ENCODE measurements at regions not wholly inside any gene's neighbourhood (a gene's known extent, or its start where the extent isn't known, plus 50 kb on each side); places are given as distances from the start of the nearest gene placed in this dataset.
"Not testable (repeated sequence)": the region's sequence is repeated elsewhere in the genome, so short reads cannot be mapped to it uniquely, and the experiment has no call there.

- DNase-seq, result no peak
These were observed 285.8 kb upstream of the RASA1 start for GRCh38 chr5:86981898-86982297.

GRCh38 chr5:86983208-86983607, 284.5 kb upstream of the RASA1 start:
- DNase-seq, result no peak

GRCh38 chr5:86986837-86987236, 280.8 kb upstream of the RASA1 start:
- DNase-seq, result no peak

- no peak for DNase-seq
These were observed 270.2 kb upstream of the RASA1 start for GRCh38 chr5:86997516-86997915.

- no peak for DNase-seq
These were observed 267.7 kb upstream of the RASA1 start for GRCh38 chr5:86999951-87000350.

- DNase-seq, result no peak
These were observed 265.2 kb upstream of the RASA1 start for GRCh38 chr5:87002485-87002884.

- no peak for DNase-seq
These were observed 263.6 kb upstream of the RASA1 start for GRCh38 chr5:87004101-87004500.

- no peak for DNase-seq
These were observed 259.9 kb upstream of the RASA1 start for GRCh38 chr5:87007737-87008136.

GRCh38 chr5:87008751-87009560, 258.7 kb upstream of the RASA1 start:
- no peak for DNase-seq

- DNase-seq, result no peak
These were observed 256.9 kb upstream of the RASA1 start for GRCh38 chr5:87010736-87011135.

- no peak for DNase-seq
These were observed 251.8 kb upstream of the RASA1 start for GRCh38 chr5:87015901-87016300.

GRCh38 chr5:87020099-87020934, 247.4 kb upstream of the RASA1 start:
- DNase-seq, result no peak

GRCh38 chr5:87022415-87022814, 245.3 kb upstream of the RASA1 start:
- DNase-seq, result no peak

- DNase-seq, result no peak
These were observed 240.1 kb upstream of the RASA1 start for GRCh38 chr5:87027570-87027969.

- DNase-seq, result no peak
These were observed 237.7 kb upstream of the RASA1 start for GRCh38 chr5:87029951-87030350.

GRCh38 chr5:87030699-87031098, 237.0 kb upstream of the RASA1 start:
- DNase-seq, result no peak

- DNase-seq, result no peak
These were observed 233.1 kb upstream of the RASA1 start for GRCh38 chr5:87034557-87034956.

GRCh38 chr5:87042554-87042953, 225.1 kb upstream of the RASA1 start:
- DNase-seq, result no peak

- no peak for DNase-seq
These were observed 219.5 kb upstream of the RASA1 start for GRCh38 chr5:87048156-87048555.

GRCh38 chr5:87049012-87049411, 218.7 kb upstream of the RASA1 start:
- DNase-seq, result not testable (repeated sequence)

- DNase-seq, result no peak
These were observed 216.1 kb upstream of the RASA1 start for GRCh38 chr5:87051502-87052113.

- DNase-seq, result no peak
These were observed 214.5 kb upstream of the RASA1 start for GRCh38 chr5:87053146-87053545.

- no peak for DNase-seq
These were observed 212.9 kb upstream of the RASA1 start for GRCh38 chr5:87054821-87055220.

- no peak for DNase-seq
These were observed 206.6 kb upstream of the RASA1 start for GRCh38 chr5:87061046-87061445.
